Mesendoderm (in vitro differentiated cells): ENCODE measurements at regions not wholly inside any gene's neighbourhood (a gene's known extent, or its start where the extent isn't known, plus 50 kb on each side); places are given as distances from the start of the nearest gene placed in this dataset.

ENCODE experiments used
- DNase-seq: peaks from one replicate; pipeline ENCODE4 v3.0.0; 2013
- H2AK5ac ChIP-seq: 2 replicates; pipeline ENCODE4 v1.6.1; 2013; ENCODE audit warnings: low read length, inconsistent platforms
- H2BK120ac ChIP-seq: 2 replicates; pipeline ENCODE4 v1.6.1; 2013; ENCODE audit warnings: low read depth, mild to moderate bottlenecking, low read length, moderate library complexity, mixed read lengths
- H2BK15ac ChIP-seq: replicated peaks from 2 replicates; pipeline ENCODE4 v1.6.1; 2013; ENCODE audit warnings: low read depth, mild to moderate bottlenecking, moderate library complexity
- H2BK5ac ChIP-seq: 2 replicates; pipeline ENCODE4 v1.6.1; 2013; ENCODE audit warnings: low read length, inconsistent platforms
- H3K18ac ChIP-seq: 2 replicates; pipeline ENCODE4 v1.6.1; 2013; ENCODE audit warnings: mild to moderate bottlenecking, low read length, mixed read lengths
- H3K23ac ChIP-seq: one replicate; pipeline ENCODE4 v1.6.1; 2013; ENCODE audit warnings: low read length
- H3K27ac ChIP-seq: 2 replicates; pipeline ENCODE4 v1.5.1; 2013; ENCODE audit warnings: low read depth, mild to moderate bottlenecking, inconsistent platforms, low read length, moderate library complexity
- H3K27me3 ChIP-seq: 2 replicates; pipeline ENCODE4 v1.6.1; 2013; ENCODE audit warnings: low read length, control low read depth, mild to moderate bottlenecking, inconsistent platforms; ENCODE audit not compliant: insufficient read depth, poor library complexity
- H3K36me3 ChIP-seq: 2 replicates; pipeline ENCODE4 v1.6.1; 2013; ENCODE audit warnings: low read length, inconsistent platforms; ENCODE audit not compliant: control insufficient read depth, insufficient read depth
- H3K4ac ChIP-seq: one replicate; pipeline ENCODE4 v1.6.1; 2013; ENCODE audit warnings: low read depth, mild to moderate bottlenecking, low read length, moderate library complexity
- H3K4me1 ChIP-seq: 2 replicates; pipeline ENCODE4 v1.6.1; 2013; ENCODE audit warnings: low read depth, low read length, inconsistent platforms; ENCODE audit not compliant: control insufficient read depth
- H3K4me2 ChIP-seq: 2 replicates; pipeline ENCODE4 v1.6.1; 2013; ENCODE audit warnings: low read length
- H3K4me3 ChIP-seq: 2 replicates; pipeline ENCODE4 v1.5.1; 2013; ENCODE audit warnings: mild to moderate bottlenecking, low read length
- H3K56ac ChIP-seq: one replicate; pipeline ENCODE4 v1.6.1; 2013; ENCODE audit warnings: low read length
- H3K79me1 ChIP-seq: 2 replicates; pipeline ENCODE4 v1.6.1; 2013; ENCODE audit warnings: low read length, inconsistent platforms
- H3K79me2 ChIP-seq: 2 replicates; pipeline ENCODE4 v1.6.1; 2013; ENCODE audit warnings: mild to moderate bottlenecking, low read length; ENCODE audit not compliant: control insufficient read depth, insufficient read depth
- H3K9ac ChIP-seq: 2 replicates; pipeline ENCODE4 v1.6.1; 2013; ENCODE audit warnings: low read length, inconsistent platforms
- H4K5ac ChIP-seq: one replicate; pipeline ENCODE4 v1.6.1; 2013; ENCODE audit warnings: low read length
- H4K8ac ChIP-seq: one replicate; pipeline ENCODE4 v1.6.1; 2013; ENCODE audit warnings: low read depth, mild to moderate bottlenecking, control low read depth, low read length, moderate library complexity
- WGBS: extraction: QIAGEN DNeasy Blood & Tissue Kit; methylation state at CpG from one replicate; pipeline ENCODE4 v1.1.7; 2013; ENCODE audit warnings: low lambda C conversion rate, missing lambda C conversion rate; ENCODE audit not compliant: insufficient coverage; ENCODE audit errors: extremely low coverage; 5-methylcytosine and 5-hydroxymethylcytosine counted together

GRCh38 chr10:123555616-123556015, 110.5 kb upstream of the GPR26 start:
- no peak overlapping the region for H2AK5ac ChIP-seq
- no peak overlapping the region for H3K18ac ChIP-seq
- H3K4me2 ChIP-seq: no peak overlapping the region
- no peaks in the 10 kb centered on the region for H3K79me1 ChIP-seq
- H3K79me2 ChIP-seq: no peaks in the 10 kb centered on the region
- no peaks in the 10 kb centered on the region for H3K4me1 ChIP-seq
- no peak overlapping the region for H3K9ac ChIP-seq
- no peak overlapping the region for H3K56ac ChIP-seq
- no peak overlapping the region for H3K4me3 ChIP-seq
- H2BK5ac ChIP-seq: no peak overlapping the region
- WGBS: no CpG with 5 or more reads among the region's 4 CpGs
- no peak for DNase-seq
- H3K27me3 ChIP-seq: no peaks in the 10 kb centered on the region
- H3K23ac ChIP-seq: no peak overlapping the region
- H3K36me3 ChIP-seq: no peaks in the 10 kb centered on the region
- no peak overlapping the region for H2BK120ac ChIP-seq
- no peak overlapping the region for H4K8ac ChIP-seq
- H2BK15ac ChIP-seq: no peak overlapping the region
- H3K27ac ChIP-seq: no peak overlapping the region
- no peak overlapping the region for H3K4ac ChIP-seq
- no peak overlapping the region for H4K5ac ChIP-seq

DNA sequence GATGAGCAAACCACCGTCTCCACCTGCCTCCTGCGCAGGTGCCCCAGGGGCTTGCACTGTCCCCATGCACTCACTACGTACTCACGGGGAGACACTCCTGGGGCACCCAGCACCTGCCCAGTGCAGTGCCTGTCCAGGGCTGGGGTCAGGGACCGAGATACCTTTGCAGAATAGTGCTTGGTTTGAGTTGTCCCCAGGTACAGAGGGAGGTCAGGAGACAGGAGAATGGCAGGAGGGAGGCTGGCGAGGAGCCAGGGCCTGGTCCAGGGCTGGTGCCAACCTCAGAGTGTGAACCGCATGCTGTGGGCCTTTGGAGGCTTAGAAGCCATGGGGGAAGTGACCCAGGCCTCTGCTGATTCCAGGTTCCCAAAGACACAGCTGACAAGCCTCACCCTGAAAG, 110.1 kb upstream of the GPR26 start:
- Histone ChIP-seq H3K27me3 (no peaks in the 10 kb centered on the region), H3K27ac (no peak overlapping the region), H3K9ac (no peak overlapping the region), H4K8ac (no peak overlapping the region), H3K18ac (no peak overlapping the region), H3K79me1 (no peaks in the 10 kb centered on the region), H3K4me3 (no peak overlapping the region), H3K56ac (no peak overlapping the region), H4K5ac (no peak overlapping the region), H2BK15ac (no peak overlapping the region), H3K36me3 (no peaks in the 10 kb centered on the region), H3K4me2 (no peak overlapping the region), H2BK120ac (no peak overlapping the region), H3K23ac (no peak overlapping the region), H3K4ac (no peak overlapping the region), H3K4me1 (no peaks in the 10 kb centered on the region), H2AK5ac (no peak overlapping the region), H3K79me2 (no peaks in the 10 kb centered on the region), H2BK5ac (no peak overlapping the region)
- no peak for DNase-seq
- WGBS: no CpG with 5 or more reads among the region's 7 CpGs

- Histone ChIP-seq H3K27ac (no peak overlapping the region), H3K4me1 (no peaks in the 10 kb centered on the region), H3K79me1 (no peaks in the 10 kb centered on the region), H3K27me3 (no peaks in the 10 kb centered on the region), H3K4ac (no peak overlapping the region), H2BK15ac (no peak overlapping the region), H3K79me2 (no peaks in the 10 kb centered on the region), H3K4me3 (no peak overlapping the region), H3K56ac (no peak overlapping the region), H4K8ac (no peak overlapping the region), H2BK120ac (no peak overlapping the region), H4K5ac (no peak overlapping the region), H3K23ac (no peak overlapping the region), H2AK5ac (no peak overlapping the region), H3K18ac (no peak overlapping the region), H3K4me2 (no peak overlapping the region), H3K36me3 (no peaks in the 10 kb centered on the region), H3K9ac (no peak overlapping the region), H2BK5ac (no peak overlapping the region)
- no peak for DNase-seq
- WGBS: no CpG with 5 or more reads among the region's 16 CpGs
Observed at GRCh38 chr10:123556736-123557135, 109.4 kb upstream of the GPR26 start.

- no peaks in the 10 kb centered on the region for H3K4me1 ChIP-seq
Observed at GRCh38 chr10:123557366-123558108, 108.6 kb upstream of the GPR26 start.

GRCh38 chr10:123558651-123559050, 107.5 kb upstream of the GPR26 start:
- H4K5ac ChIP-seq: no peak overlapping the region

More at GRCh38 chr10:123557366-123558108, 108.6 kb upstream of the GPR26 start:
- Histone ChIP-seq H3K18ac (no peak overlapping the region), H2BK120ac (no peak overlapping the region), H2BK15ac (no peak overlapping the region), H3K79me1 (no peaks in the 10 kb centered on the region), H3K4me2 (no peak overlapping the region), H3K4ac (no peak overlapping the region), H3K27me3 (no peaks in the 10 kb centered on the region), H3K56ac (no peak overlapping the region), H3K23ac (no peak overlapping the region), H4K5ac (no peak overlapping the region), H2BK5ac (no peak overlapping the region), H3K27ac (no peak overlapping the region), H3K36me3 (no peaks in the 10 kb centered on the region), H4K8ac (no peak overlapping the region), H3K79me2 (no peaks in the 10 kb centered on the region), H3K4me3 (no peak overlapping the region), H3K9ac (no peak overlapping the region), H2AK5ac (no peak overlapping the region)
- WGBS: no CpG with 5 or more reads among the region's 8 CpGs
- no peak for DNase-seq

More at GRCh38 chr10:123558651-123559050, 107.5 kb upstream of the GPR26 start:
- H3K23ac ChIP-seq: no peak overlapping the region
- no peak overlapping the region for H3K4me2 ChIP-seq
- H3K4me1 ChIP-seq: no peaks in the 10 kb centered on the region
- no peak overlapping the region for H3K18ac ChIP-seq
- H3K56ac ChIP-seq: no peak overlapping the region
- H3K79me1 ChIP-seq: no peaks in the 10 kb centered on the region
- H3K4me3 ChIP-seq: no peak overlapping the region
- no CpG with 5 or more reads among the region's 17 CpGs for WGBS
- no peak overlapping the region for H3K9ac ChIP-seq
- no peaks in the 10 kb centered on the region for H3K27me3 ChIP-seq
- no peak overlapping the region for H3K4ac ChIP-seq
- no peak overlapping the region for H2BK5ac ChIP-seq
- H2BK15ac ChIP-seq: no peak overlapping the region
- no peak overlapping the region for H2BK120ac ChIP-seq
- H4K8ac ChIP-seq: no peak overlapping the region
- no peaks in the 10 kb centered on the region for H3K79me2 ChIP-seq
- H3K36me3 ChIP-seq: no peaks in the 10 kb centered on the region
- DNase-seq: no peak
- no peak overlapping the region for H3K27ac ChIP-seq
- no peak overlapping the region for H2AK5ac ChIP-seq
